Neural progenitor cell (in vitro differentiated cells): ENCODE measurements at regions not wholly inside any gene's neighbourhood (a gene's known extent, or its start where the extent isn't known, plus 50 kb on each side); places are given as distances from the start of the nearest gene placed in this dataset.

Experiments used
- DNase-seq: peaks from one replicate; pipeline ENCODE4 v3.0.0-alpha.2; 2016; ENCODE audit warnings: low spot score
- H2AFZ ChIP-seq: fragments of 200-600 bp; sonication (generic); replicated peaks from 2 replicates; pipeline ENCODE4 v1.6.1; 2016; ENCODE audit warnings: antibody characterized with exemption
- H3F3A ChIP-seq: fragments of 200-600 bp; sonication (generic); 2 replicates; pipeline ENCODE4 v1.6.1; 2016; ENCODE audit warnings: antibody characterized with exemption, low read depth
- H3K27ac ChIP-seq: fragments of 200-600 bp; sonication (generic); 2 replicates; pipeline ENCODE4 v1.5.1; 2016; ENCODE audit warnings: mild to moderate bottlenecking
- H3K27me3 ChIP-seq: fragments of 200-600 bp; sonication (generic); 2 replicates; pipeline ENCODE4 v1.6.1; 2016; ENCODE audit warnings: mild to moderate bottlenecking, moderate library complexity
- H3K36me3 ChIP-seq: fragments of 200-600 bp; sonication (generic); 2 replicates; pipeline ENCODE4 v1.5.1; 2016
- H3K4me1 ChIP-seq: fragments of 200-600 bp; sonication (generic); 2 replicates; pipeline ENCODE4 v1.6.1; 2016; ENCODE audit warnings: mixed run types
- H3K4me2 ChIP-seq: fragments of 200-600 bp; sonication (generic); 2 replicates; pipeline ENCODE4 v1.6.1; 2016
- H3K4me3 ChIP-seq: fragments of 200-600 bp; sonication (generic); 2 replicates; pipeline ENCODE4 v1.5.1; 2016
- H3K79me2 ChIP-seq: fragments of 200-600 bp; sonication (generic); 2 replicates; pipeline ENCODE4 v1.6.1; 2016; ENCODE audit warnings: low read depth
- H3K9ac ChIP-seq: fragments of 200-600 bp; sonication (generic); 2 replicates; pipeline ENCODE4 v1.6.1; 2016
- H3K9me3 ChIP-seq: fragments of 200-600 bp; sonication (generic); 2 replicates; pipeline ENCODE4 v1.5.1; 2016; ENCODE audit warnings: low read depth
- H4K20me1 ChIP-seq: fragments of 200-600 bp; sonication (generic); 2 replicates; pipeline ENCODE4 v1.6.1; 2016; ENCODE audit warnings: low read depth
- H3K27ac Mint-ChIP-seq: 3 replicates; pipeline ENCODE4 v1.8.0; 2021; ENCODE audit warnings: mixed read lengths
- H3K27me3 Mint-ChIP-seq: 2 replicates; pipeline ENCODE4 v1.8.0; 2022; ENCODE audit warnings: low read depth, mild to moderate bottlenecking, inconsistent platforms, moderate library complexity, mixed read lengths; ENCODE audit not compliant: insufficient read depth
- H3K36me3 Mint-ChIP-seq: 3 replicates; pipeline ENCODE4 v1.8.0; 2021; ENCODE audit warnings: mixed read lengths
- H3K4me1 Mint-ChIP-seq: 3 replicates; pipeline ENCODE4 v1.8.0; 2021; ENCODE audit warnings: mixed read lengths
- H3K4me3 Mint-ChIP-seq: 3 replicates; pipeline ENCODE4 v1.8.0; 2021; ENCODE audit warnings: mild to moderate bottlenecking, moderate library complexity, mixed read lengths
- H3K9me3 Mint-ChIP-seq: 3 replicates; pipeline ENCODE4 v1.8.0; 2020; ENCODE audit warnings: mixed read lengths
- CTCF ChIP-seq: fragments of 200-600 bp; sonication (generic); IDR thresholded peaks from 2 replicates; pipeline ENCODE4 v1.5.1; 2017; ENCODE audit warnings: antibody characterized with exemption, mild to moderate bottlenecking
- EZH2 ChIP-seq: fragments of 200-600 bp; sonication (generic); IDR thresholded peaks from 2 replicates; pipeline ENCODE4 v1.6.1; 2017; ENCODE audit warnings: antibody characterized with exemption, mild to moderate bottlenecking, moderate library complexity
- EZH2phosphoT487 ChIP-seq: fragments of 200-600 bp; sonication (generic); IDR thresholded peaks from 2 replicates; pipeline ENCODE4 v1.6.1; 2017; ENCODE audit warnings: antibody characterized with exemption

DNA sequence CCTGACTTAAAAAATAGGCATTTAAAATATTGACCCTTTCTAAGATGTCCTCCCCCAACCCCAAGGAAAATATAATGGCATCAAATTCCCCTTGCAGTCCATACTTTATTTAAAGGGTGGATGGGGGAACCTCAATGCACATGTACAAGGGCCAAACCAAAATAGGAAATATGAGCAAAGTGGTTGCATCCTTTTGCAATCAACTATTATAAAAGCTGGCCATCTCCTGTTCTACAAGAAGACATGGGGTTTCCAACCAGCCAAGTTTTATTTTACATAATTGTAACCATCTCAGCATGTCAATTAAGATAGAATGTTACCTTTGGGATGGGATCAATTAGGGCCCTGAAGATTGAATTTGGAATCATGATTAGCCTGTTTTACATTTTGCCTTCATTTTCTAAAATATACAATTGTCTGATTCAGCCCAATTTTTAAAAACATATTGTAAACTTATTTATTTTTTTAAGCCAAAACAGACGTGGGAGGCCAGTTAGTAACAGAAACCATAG lies 146.7 kb upstream of the NFIA start:
- Mint-ChIP-seq H3K36me3 (no peaks in the 10 kb centered on the region), H3K27me3 (peaks cover 2% of the 10 kb centered on the region), H3K27ac (no peak overlapping the region), H3K4me3 (no peak overlapping the region), H3K4me1 (peaks cover 27% of the 10 kb centered on the region), H3K9me3 (no peaks in the 10 kb centered on the region)
- H3K4me3 ChIP-seq = no peak overlapping the region
- H3K4me1 ChIP-seq = peaks cover 7% of the 10 kb centered on the region
- H3K36me3 ChIP-seq = no peaks in the 10 kb centered on the region
- no peaks in the 10 kb centered on the region for H3K79me2 ChIP-seq
- no peaks in the 10 kb centered on the region for H4K20me1 ChIP-seq
- H3K27ac ChIP-seq = no peak overlapping the region
- no peaks in the 10 kb centered on the region for H3K27me3 ChIP-seq
- no peak for DNase-seq
- H3F3A ChIP-seq = no peaks in the 10 kb centered on the region
- H3K9me3 ChIP-seq = no peaks in the 10 kb centered on the region
- H2AFZ ChIP-seq = no peak overlapping the region
- TF ChIP-seq EZH2 (no peak), CTCF (no peak), EZH2phosphoT487 (no peak)
- H3K4me2 ChIP-seq = no peak overlapping the region
- H3K9ac ChIP-seq = no peak overlapping the region

DNA sequence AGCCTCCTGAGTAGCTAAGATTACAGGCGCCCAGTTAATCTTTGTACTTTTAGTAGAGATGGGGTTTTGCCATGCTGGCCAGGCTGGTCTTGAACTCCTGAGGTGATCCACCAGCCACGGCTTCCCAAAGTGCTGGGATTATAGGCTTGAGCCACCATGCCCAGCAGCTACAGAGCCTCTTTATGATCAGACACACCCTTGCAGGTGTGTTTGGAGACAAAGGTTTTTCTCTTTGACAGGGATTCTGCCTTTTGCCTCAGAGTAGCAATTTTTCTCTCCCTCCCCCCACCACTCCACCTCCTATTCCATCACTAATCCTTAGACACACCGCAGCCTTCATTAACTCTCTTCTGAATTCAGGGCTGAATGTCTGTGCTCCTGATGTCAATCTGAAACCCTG lies 152.2 kb upstream of the NFIA start:
- peaks cover 4% of the 10 kb centered on the region for H3K27me3 Mint-ChIP-seq
- H3K27ac ChIP-seq = no peak overlapping the region
- H3K27ac Mint-ChIP-seq = peak overlapping the region; percentile 89
- H3K9me3 ChIP-seq = no peaks in the 10 kb centered on the region
- H3K9ac ChIP-seq = no peak overlapping the region
- no peak for TF ChIP-seq EZH2
- no peak for TF ChIP-seq EZH2phosphoT487
- TF ChIP-seq CTCF = no peak
- H4K20me1 ChIP-seq = no peaks in the 10 kb centered on the region
- no peaks in the 10 kb centered on the region for H3K36me3 ChIP-seq
- H3K9me3 Mint-ChIP-seq = no peaks in the 10 kb centered on the region
- H2AFZ ChIP-seq = no peak overlapping the region
- no peak overlapping the region for H3K4me3 ChIP-seq
- peak overlapping the region; percentile 18 for H3K4me2 ChIP-seq
- peaks cover 9% of the 10 kb centered on the region for H3K4me1 ChIP-seq
- no peaks in the 10 kb centered on the region for H3F3A ChIP-seq
- no peaks in the 10 kb centered on the region for H3K27me3 ChIP-seq
- peaks cover 20% of the 10 kb centered on the region for H3K4me1 Mint-ChIP-seq
- no peaks in the 10 kb centered on the region for H3K79me2 ChIP-seq
- H3K36me3 Mint-ChIP-seq = no peaks in the 10 kb centered on the region
- no peak for DNase-seq
- H3K4me3 Mint-ChIP-seq = no peak overlapping the region

- Histone ChIP-seq H3K36me3 (no peaks in the 10 kb centered on the region), H3K4me1 (peaks cover 20% of the 10 kb centered on the region), H3K27me3 (peaks cover 14% of the 10 kb centered on the region), H3K9me3 (no peaks in the 10 kb centered on the region), H3K4me2 (no peak overlapping the region), H3K79me2 (no peaks in the 10 kb centered on the region), H3K27ac (no peak overlapping the region), H3K4me3 (no peak overlapping the region), H3K9ac (no peak overlapping the region), H2AFZ (no peak overlapping the region), H4K20me1 (peaks cover 8% of the 10 kb centered on the region), H3F3A (peaks cover 16% of the 10 kb centered on the region)
- Mint-ChIP-seq H3K36me3 (no peaks in the 10 kb centered on the region), H3K9me3 (no peaks in the 10 kb centered on the region), H3K27ac (peak overlapping the region; percentile 19), H3K4me1 (peaks cover 41% of the 10 kb centered on the region), H3K4me3 (no peak overlapping the region), H3K27me3 (peaks cover 4% of the 10 kb centered on the region)
- TF ChIP-seq EZH2 = no peak
- no peak for TF ChIP-seq EZH2phosphoT487
- TF ChIP-seq CTCF = no peak
- no peak for DNase-seq
Observed at GRCh38 chr1:60924964-60925798, 157.2 kb upstream of the NFIA start.
